ENCODE measurements at regions not wholly inside any gene's neighbourhood (a gene's known extent, or its start where the extent isn't known, plus 50 kb on each side); places are given as distances from the start of the nearest gene placed in this dataset.

- H3K4me2 ChIP-seq (ENCODE audit: low read length), result no peak overlapping the region
- no peak overlapping the region for H3K4me3 ChIP-seq (ENCODE audit: low read length)
- H3K9ac ChIP-seq (ENCODE audit: low read depth, low read length), result no peak overlapping the region
- H3K9me3 ChIP-seq (replicated peaks; ENCODE audit: low read length), result no peaks in the 10 kb centered on the region
- no peaks in the 10 kb centered on the region for H3K4me1 ChIP-seq (ENCODE audit: control insufficient read depth, insufficient read depth, low read length)
- no peaks in the 10 kb centered on the region for H3K27me3 ChIP-seq (ENCODE audit: control insufficient read depth, insufficient read depth, low read length)
- no peaks in the 10 kb centered on the region for H3K36me3 ChIP-seq (ENCODE audit: insufficient read depth, low read length)
Measured at GRCh38 chr20:24813496-24813895, 135.6 kb upstream of the CST7 start.

GRCh38 chr20:24813936-24814335, 135.1 kb upstream of the CST7 start:
- Histone ChIP-seq H3K4me2 (ENCODE audit: low read length) (no peak overlapping the region), H3K27me3 (ENCODE audit: control insufficient read depth, insufficient read depth, low read length) (no peaks in the 10 kb centered on the region), H3K9ac (ENCODE audit: low read depth, low read length) (no peak overlapping the region), H3K36me3 (ENCODE audit: insufficient read depth, low read length) (no peaks in the 10 kb centered on the region), H3K4me1 (ENCODE audit: control insufficient read depth, insufficient read depth, low read length) (no peaks in the 10 kb centered on the region), H3K9me3 (replicated peaks; ENCODE audit: low read length) (no peaks in the 10 kb centered on the region), H3K4me3 (ENCODE audit: low read length) (no peak overlapping the region)

GRCh38 chr20:24814556-24815195, 134.4 kb upstream of the CST7 start:
- H3K27me3 ChIP-seq (ENCODE audit: control insufficient read depth, insufficient read depth, low read length), result no peaks in the 10 kb centered on the region
- H3K4me1 ChIP-seq (ENCODE audit: control insufficient read depth, insufficient read depth, low read length), result no peaks in the 10 kb centered on the region
- H3K4me2 ChIP-seq (ENCODE audit: low read length), result no peak overlapping the region
- H3K4me3 ChIP-seq (ENCODE audit: low read length), result no peak overlapping the region
- H3K9ac ChIP-seq (ENCODE audit: low read depth, low read length), result no peak overlapping the region
- H3K36me3 ChIP-seq (ENCODE audit: insufficient read depth, low read length), result no peaks in the 10 kb centered on the region
- no peaks in the 10 kb centered on the region for H3K9me3 ChIP-seq (replicated peaks; ENCODE audit: low read length)

- no peaks in the 10 kb centered on the region for H3K9me3 ChIP-seq (replicated peaks; ENCODE audit: low read length)
- no peaks in the 10 kb centered on the region for H3K36me3 ChIP-seq (ENCODE audit: insufficient read depth, low read length)
- no peaks in the 10 kb centered on the region for H3K27me3 ChIP-seq (ENCODE audit: control insufficient read depth, insufficient read depth, low read length)
- no peak overlapping the region for H3K4me2 ChIP-seq (ENCODE audit: low read length)
- H3K4me1 ChIP-seq (ENCODE audit: control insufficient read depth, insufficient read depth, low read length), result no peaks in the 10 kb centered on the region
- no peak overlapping the region for H3K4me3 ChIP-seq (ENCODE audit: low read length)
- no peak overlapping the region for H3K9ac ChIP-seq (ENCODE audit: low read depth, low read length)
Measured at GRCh38 chr20:24815196-24815815, 133.8 kb upstream of the CST7 start.

- Histone ChIP-seq H3K9ac (ENCODE audit: low read depth, low read length) (no peak overlapping the region), H3K36me3 (ENCODE audit: insufficient read depth, low read length) (no peaks in the 10 kb centered on the region), H3K9me3 (replicated peaks; ENCODE audit: low read length) (no peaks in the 10 kb centered on the region), H3K27me3 (ENCODE audit: control insufficient read depth, insufficient read depth, low read length) (no peaks in the 10 kb centered on the region), H3K4me2 (ENCODE audit: low read length) (no peak overlapping the region), H3K4me1 (ENCODE audit: control insufficient read depth, insufficient read depth, low read length) (no peaks in the 10 kb centered on the region), H3K4me3 (ENCODE audit: low read length) (no peak overlapping the region)
Measured at GRCh38 chr20:24815931-24816330, 133.1 kb upstream of the CST7 start.

GRCh38 chr20:24816431-24816830, 132.6 kb upstream of the CST7 start:
- H3K36me3 ChIP-seq (ENCODE audit: insufficient read depth, low read length), result no peaks in the 10 kb centered on the region
- no peak overlapping the region for H3K4me3 ChIP-seq (ENCODE audit: low read length)
- no peak overlapping the region for H3K9ac ChIP-seq (ENCODE audit: low read depth, low read length)
- H3K27me3 ChIP-seq (ENCODE audit: control insufficient read depth, insufficient read depth, low read length), result no peaks in the 10 kb centered on the region
- no peak overlapping the region for H3K4me2 ChIP-seq (ENCODE audit: low read length)
- H3K9me3 ChIP-seq (replicated peaks; ENCODE audit: low read length), result no peaks in the 10 kb centered on the region
- H3K4me1 ChIP-seq (ENCODE audit: control insufficient read depth, insufficient read depth, low read length), result no peaks in the 10 kb centered on the region

- no peak overlapping the region for H3K9ac ChIP-seq (ENCODE audit: low read depth, low read length)
- no peak overlapping the region for H3K4me3 ChIP-seq (ENCODE audit: low read length)
- no peaks in the 10 kb centered on the region for H3K9me3 ChIP-seq (replicated peaks; ENCODE audit: low read length)
- H3K4me1 ChIP-seq (ENCODE audit: control insufficient read depth, insufficient read depth, low read length), result no peaks in the 10 kb centered on the region
- H3K27me3 ChIP-seq (ENCODE audit: control insufficient read depth, insufficient read depth, low read length), result no peaks in the 10 kb centered on the region
- no peak overlapping the region for H3K4me2 ChIP-seq (ENCODE audit: low read length)
- no peaks in the 10 kb centered on the region for H3K36me3 ChIP-seq (ENCODE audit: insufficient read depth, low read length)
Measured at GRCh38 chr20:24816907-24817306, 132.2 kb upstream of the CST7 start.

GRCh38 chr20:24817351-24817750, 131.7 kb upstream of the CST7 start:
- no peaks in the 10 kb centered on the region for H3K4me1 ChIP-seq (ENCODE audit: control insufficient read depth, insufficient read depth, low read length)
- H3K27me3 ChIP-seq (ENCODE audit: control insufficient read depth, insufficient read depth, low read length), result no peaks in the 10 kb centered on the region
- H3K9ac ChIP-seq (ENCODE audit: low read depth, low read length), result no peak overlapping the region
- H3K36me3 ChIP-seq (ENCODE audit: insufficient read depth, low read length), result no peaks in the 10 kb centered on the region
- no peak overlapping the region for H3K4me2 ChIP-seq (ENCODE audit: low read length)
- H3K9me3 ChIP-seq (replicated peaks; ENCODE audit: low read length), result no peaks in the 10 kb centered on the region
- H3K4me3 ChIP-seq (ENCODE audit: low read length), result no peak overlapping the region

- no peaks in the 10 kb centered on the region for H3K27me3 ChIP-seq (ENCODE audit: control insufficient read depth, insufficient read depth, low read length)
- H3K4me1 ChIP-seq (ENCODE audit: control insufficient read depth, insufficient read depth, low read length), result no peaks in the 10 kb centered on the region
- no peak overlapping the region for H3K9ac ChIP-seq (ENCODE audit: low read depth, low read length)
- H3K9me3 ChIP-seq (replicated peaks; ENCODE audit: low read length), result no peaks in the 10 kb centered on the region
- H3K36me3 ChIP-seq (ENCODE audit: insufficient read depth, low read length), result no peaks in the 10 kb centered on the region
- no peak overlapping the region for H3K4me3 ChIP-seq (ENCODE audit: low read length)
- H3K4me2 ChIP-seq (ENCODE audit: low read length), result no peak overlapping the region
Measured at GRCh38 chr20:24818056-24818455, 131.0 kb upstream of the CST7 start.

- Histone ChIP-seq H3K4me1 (ENCODE audit: control insufficient read depth, insufficient read depth, low read length) (no peaks in the 10 kb centered on the region), H3K9me3 (replicated peaks; ENCODE audit: low read length) (no peaks in the 10 kb centered on the region), H3K27me3 (ENCODE audit: control insufficient read depth, insufficient read depth, low read length) (no peaks in the 10 kb centered on the region), H3K4me2 (ENCODE audit: low read length) (no peak overlapping the region), H3K9ac (ENCODE audit: low read depth, low read length) (no peak overlapping the region), H3K36me3 (ENCODE audit: insufficient read depth, low read length) (no peaks in the 10 kb centered on the region), H3K4me3 (ENCODE audit: low read length) (no peak overlapping the region)
Measured at GRCh38 chr20:24819331-24819965, 129.6 kb upstream of the CST7 start.

GRCh38 chr20:24820345-24820744, 128.7 kb upstream of the CST7 start:
- Histone ChIP-seq H3K9me3 (replicated peaks; ENCODE audit: low read length) (no peaks in the 10 kb centered on the region), H3K9ac (ENCODE audit: low read depth, low read length) (no peak overlapping the region), H3K4me1 (ENCODE audit: control insufficient read depth, insufficient read depth, low read length) (no peaks in the 10 kb centered on the region), H3K36me3 (ENCODE audit: insufficient read depth, low read length) (no peaks in the 10 kb centered on the region), H3K4me3 (ENCODE audit: low read length) (no peak overlapping the region), H3K4me2 (ENCODE audit: low read length) (no peak overlapping the region), H3K27me3 (ENCODE audit: control insufficient read depth, insufficient read depth, low read length) (no peaks in the 10 kb centered on the region)

- Histone ChIP-seq H3K4me3 (ENCODE audit: low read length) (no peak overlapping the region), H3K9ac (ENCODE audit: low read depth, low read length) (no peak overlapping the region), H3K9me3 (replicated peaks; ENCODE audit: low read length) (no peaks in the 10 kb centered on the region), H3K27me3 (ENCODE audit: control insufficient read depth, insufficient read depth, low read length) (no peaks in the 10 kb centered on the region), H3K4me1 (ENCODE audit: control insufficient read depth, insufficient read depth, low read length) (no peaks in the 10 kb centered on the region), H3K4me2 (ENCODE audit: low read length) (no peak overlapping the region), H3K36me3 (ENCODE audit: insufficient read depth, low read length) (no peaks in the 10 kb centered on the region)
Measured at GRCh38 chr20:24821391-24821790, 127.7 kb upstream of the CST7 start.

All from skeletal muscle satellite cell (primary cell).